K562 (cell line): ENCODE measurements at regions not wholly inside any gene's neighbourhood (a gene's known extent, or its start where the extent isn't known, plus 50 kb on each side); places are given as distances from the start of the nearest gene placed in this dataset.

Experiments used
- C11orf30 ChIP-seq: fragments of 450-650 bp; IDR thresholded peaks from 2 replicates; pipeline ENCODE4 v1.6.1; 2016; ENCODE audit warnings: low read depth, mild to moderate bottlenecking
- ELF1 ChIP-seq: fragments of 200-800 bp; sonication (Bioruptor generic); IDR thresholded peaks from 2 replicates; pipeline ENCODE4 v1.6.1; 2016; ENCODE audit warnings: missing genetic modification characterization, missing compliant biosample characterization
- ELK1 ChIP-seq: sonication (generic); formaldehyde crosslinking; IDR thresholded peaks from 2 replicates; pipeline ENCODE4 v1.8.1; 2022; ENCODE audit warnings: missing genetic modification reagents
- ELK3 ChIP-seq: fragments of 450-650 bp; formaldehyde crosslinking; IDR thresholded peaks from 2 replicates; pipeline ENCODE4 v1.4.0; 2020; ENCODE audit warnings: mild to moderate bottlenecking
- FOS ChIP-seq: IDR thresholded peaks from 3 replicates; pipeline ENCODE4 v1.6.1; 2011; ENCODE audit not compliant: insufficient read length; ENCODE audit errors: extremely low read depth
- GTF3C2 ChIP-seq: IDR thresholded peaks from 3 replicates; pipeline ENCODE4 v1.6.1; 2011; ENCODE audit warnings: borderline replicate concordance, mild to moderate bottlenecking, moderate library complexity; ENCODE audit not compliant: insufficient read length; ENCODE audit errors: extremely low read depth
- HNRNPLL ChIP-seq: fragments of 200-400 bp; formaldehyde crosslinking; IDR thresholded peaks from 2 replicates; pipeline ENCODE4 v1.6.1; 2017; ENCODE audit warnings: low read length, low read depth, mild to moderate bottlenecking; ENCODE audit not compliant: poor library complexity, severe bottlenecking
- HNRNPUL1 ChIP-seq: fragments of 200-400 bp; formaldehyde crosslinking; IDR thresholded peaks from 2 replicates; pipeline ENCODE4 v1.6.1; 2017; ENCODE audit warnings: low read length
- KDM4B ChIP-seq, 2 experiments: fragments of 450-650 bp in 1 of 2; sonication (generic) in 1 of 2; IDR thresholded peaks; 2 replicates each; pipeline ENCODE4 v1.6.1; 2016 to 2017; ENCODE audit warnings: borderline replicate concordance in 2 of 2, antibody characterized with exemption in 1 of 2, low read depth in 1 of 2, mild to moderate bottlenecking in 1 of 2
- NCOA2 ChIP-seq, 2 experiments: fragments of 450-650 bp; IDR thresholded peaks; 2 replicates each; pipeline ENCODE4 v1.6.1; 2018; ENCODE audit warnings: mild to moderate bottlenecking in 2 of 2, moderate library complexity in 1 of 2; ENCODE audit not compliant: partially characterized antibody in 2 of 2
- NFIX ChIP-seq: fragments of 250-450 bp; sonication (Bioruptor Pico); IDR thresholded peaks from 2 replicates; pipeline ENCODE4 v1.4.0; 2020; ENCODE audit warnings: low read depth, mild to moderate bottlenecking, moderate library complexity
- POLR2A ChIP-seq: fragments of 450-650 bp; conservative IDR thresholded peaks from 2 replicates; pipeline ENCODE4 v1.6.1; 2016
- PRDM10 ChIP-seq: fragments of 450-650 bp; IDR thresholded peaks from 2 replicates; pipeline ENCODE4 v1.6.1; 2018; ENCODE audit not compliant: partially characterized antibody
- RFX7 ChIP-seq: fragments of 250-450 bp; sonication (Bioruptor Pico); IDR thresholded peaks from 2 replicates; pipeline ENCODE4 v1.5.1; 2021; ENCODE audit warnings: mild to moderate bottlenecking
- TAF15 ChIP-seq: fragments of 200-400 bp; formaldehyde crosslinking; IDR thresholded peaks from 2 replicates; pipeline ENCODE4 v1.6.1; 2017; ENCODE audit warnings: mild to moderate bottlenecking, low read depth, low read length, moderate library complexity
- ZNF133 ChIP-seq: fragments of 250-450 bp; sonication (Bioruptor Pico); IDR thresholded peaks from 2 replicates; pipeline ENCODE4 v1.4.0; 2020; ENCODE audit warnings: mild to moderate bottlenecking
- ZNF184 ChIP-seq: sonication (generic); formaldehyde crosslinking; IDR thresholded peaks from 2 replicates; pipeline ENCODE4 v1.5.0; 2020; ENCODE audit warnings: missing genetic modification reagents
- ZNF224 ChIP-seq: sonication (generic); formaldehyde crosslinking; IDR thresholded peaks from 2 replicates; pipeline ENCODE4 v1.8.0; 2022; ENCODE audit warnings: mild to moderate bottlenecking, missing genetic modification reagents
- ZNF431 ChIP-seq: sonication (generic); formaldehyde crosslinking; IDR thresholded peaks from 2 replicates; pipeline ENCODE4 v1.8.0; 2022; ENCODE audit warnings: mild to moderate bottlenecking, missing genetic modification reagents

- no peak for TF ChIP-seq GTF3C2
- peak; percentile 100 for TF ChIP-seq POLR2A
- TF ChIP-seq ZNF431 (CRISPR knock-in tag) = peak; percentile 90
- no peak for TF ChIP-seq ELK1 (CRISPR knock-in tag)
- no peak; the same call in none of the 2 replicates for TF ChIP-seq HNRNPUL1
- TF ChIP-seq PRDM10 = no peak
- TF ChIP-seq KDM4B (IDR thresholded peaks at IDR 0.05; ENCODE audit: borderline replicate concordance in 2 of 2, low read depth in 1 of 2) = peak in 1 of 2 experiments; percentile 74; a peak in 2 of 4 replicates
- TF ChIP-seq ELF1 (tag) = peak; percentile 64
- peak; percentile 84 for TF ChIP-seq HNRNPLL
- TF ChIP-seq NFIX = 0 out of 2 replicates have a peak, but pooled peaks have one; percentile 1
- TF ChIP-seq ZNF184 = no peak
- peak; percentile 95 for TF ChIP-seq ZNF224 (CRISPR knock-in tag)
- no peak for TF ChIP-seq ELK3
- TF ChIP-seq TAF15 = peak; percentile 96; the same call in 1 of the 2 replicates
- no peak for TF ChIP-seq ZNF133 (CRISPR knock-in tag)
- TF ChIP-seq FOS = peak; percentile 99
- no peak for TF ChIP-seq C11orf30
- no peak for TF ChIP-seq NCOA2 (IDR thresholded peaks at IDR 0.05; ENCODE audit: partially characterized antibody in 2 of 2)
- TF ChIP-seq RFX7 (CRISPR knock-in tag) = no peak
Measured at GRCh38 chr6:27146706-27147505, 100.6 kb upstream of the PRSS16 start (continued).
